Neuronal stem cell (in vitro differentiated cells): ENCODE measurements at regions not wholly inside any gene's neighbourhood (a gene's known extent, or its start where the extent isn't known, plus 50 kb on each side); places are given as distances from the start of the nearest gene placed in this dataset.
"Not testable (repeated sequence)": the region's sequence is repeated elsewhere in the genome, so short reads cannot be mapped to it uniquely, and the experiment has no call there.

Experiments
- DNase-seq: peaks from one replicate; pipeline ENCODE4 v3.0.0-alpha.2; 2013; ENCODE audit warnings: low spot score
- H2AFZ ChIP-seq: one replicate; pipeline ENCODE4 v1.6.1; 2013; ENCODE audit warnings: mild to moderate bottlenecking, low read length, inconsistent platforms
- H2AK5ac ChIP-seq: 2 replicates; pipeline ENCODE4 v1.6.1; 2013; ENCODE audit warnings: low read depth, mild to moderate bottlenecking, inconsistent platforms, low read length, moderate library complexity, mixed read lengths
- H2BK120ac ChIP-seq: 2 replicates; pipeline ENCODE4 v1.6.1; 2013; ENCODE audit warnings: low read depth, mild to moderate bottlenecking, inconsistent platforms, low read length, moderate library complexity, mixed read lengths
- H2BK12ac ChIP-seq: one replicate; pipeline ENCODE4 v1.6.1; 2013; ENCODE audit warnings: low read length, inconsistent platforms
- H2BK15ac ChIP-seq: 2 replicates; pipeline ENCODE4 v1.6.1; 2013; ENCODE audit warnings: mild to moderate bottlenecking, low read length, inconsistent platforms, mixed read lengths
- H2BK5ac ChIP-seq: one replicate; pipeline ENCODE4 v1.6.1; 2013; ENCODE audit warnings: inconsistent platforms, mild to moderate bottlenecking, low read length, moderate library complexity
- H3K14ac ChIP-seq: one replicate; pipeline ENCODE4 v1.6.1; 2013; ENCODE audit warnings: low read length, inconsistent platforms
- H3K18ac ChIP-seq: 2 replicates; pipeline ENCODE4 v1.6.1; 2013; ENCODE audit warnings: low read length, inconsistent platforms
- H3K23ac ChIP-seq: 2 replicates; pipeline ENCODE4 v1.6.1; 2013; ENCODE audit warnings: low read depth, mild to moderate bottlenecking, mixed read lengths, low read length, inconsistent platforms; ENCODE audit not compliant: poor library complexity
- H3K27ac ChIP-seq: replicated peaks from 3 replicates; pipeline ENCODE4 v1.5.1; 2013; ENCODE audit warnings: low read length, inconsistent platforms
- H3K27me3 ChIP-seq, 3 experiments: 2 replicates each; pipeline ENCODE4 v1.6.1; 2013; ENCODE audit warnings: low read length in 3 of 3, mild to moderate bottlenecking in 2 of 3, inconsistent platforms in 1 of 3, low read depth in 1 of 3, mixed read lengths in 1 of 3, moderate library complexity in 1 of 3; ENCODE audit not compliant: control insufficient read depth in 3 of 3, insufficient read depth in 3 of 3
- H3K36me3 ChIP-seq, 2 donors: replicated peaks in 1 of 2; 2 replicates each; pipeline ENCODE4 v1.6.1; 2013; ENCODE audit warnings: low read length in 2 of 2; ENCODE audit not compliant: control insufficient read depth in 2 of 2, insufficient read depth in 2 of 2
- H3K4ac ChIP-seq: 2 replicates; pipeline ENCODE4 v1.6.1; 2013; ENCODE audit warnings: inconsistent platforms, mild to moderate bottlenecking, low read length, moderate library complexity
- H3K4me1 ChIP-seq, 2 donors: 1 replicate in 1 of 2; 2 replicates in 1 of 2; pipeline ENCODE4 v1.6.1; 2013; ENCODE audit warnings: low read length in 2 of 2, low read depth in 1 of 2; ENCODE audit not compliant: control insufficient read depth in 2 of 2, insufficient read depth in 1 of 2
- H3K4me2 ChIP-seq: one replicate; pipeline ENCODE4 v1.6.1; 2013; ENCODE audit warnings: mild to moderate bottlenecking, low read length, inconsistent platforms; ENCODE audit not compliant: insufficient read depth, poor library complexity, severe bottlenecking
- H3K4me3 ChIP-seq, 2 donors: 2 replicates each; pipeline ENCODE4 v1.5.1; 2013; ENCODE audit warnings: low read length in 2 of 2, mild to moderate bottlenecking in 2 of 2, inconsistent platforms in 1 of 2, moderate library complexity in 1 of 2
- H3K79me1 ChIP-seq: one replicate; pipeline ENCODE4 v1.6.1; 2013; ENCODE audit warnings: low read depth, mild to moderate bottlenecking, inconsistent platforms, low read length, moderate library complexity
- H3K9ac ChIP-seq: one replicate; pipeline ENCODE4 v1.6.1; 2013; ENCODE audit warnings: mild to moderate bottlenecking, low read depth, low read length, inconsistent platforms; ENCODE audit not compliant: poor library complexity
- H3K9me3 ChIP-seq, 2 donors: replicated peaks in 1 of 2; 2 replicates each; pipeline versions ENCODE3 to v1.6.1; 2013; ENCODE audit warnings: low read length in 2 of 2, mild to moderate bottlenecking in 2 of 2, inconsistent platforms in 1 of 2, low read depth in 1 of 2, mixed read lengths in 1 of 2, moderate library complexity in 1 of 2; ENCODE audit not compliant: control insufficient read depth in 2 of 2, insufficient read depth in 1 of 2
- H4K8ac ChIP-seq: one replicate; pipeline ENCODE4 v1.6.1; 2013; ENCODE audit warnings: low read depth, mild to moderate bottlenecking, inconsistent platforms, low read length, moderate library complexity
- H4K91ac ChIP-seq: one replicate; pipeline ENCODE4 v1.6.1; 2013; ENCODE audit warnings: low read length, low read depth, mild to moderate bottlenecking, inconsistent platforms; ENCODE audit not compliant: poor library complexity
- WGBS, 2 donors: extraction: QIAGEN DNeasy Blood & Tissue Kit; methylation state at CpG; one replicate each; pipeline ENCODE4 v1.1.7; 2013; ENCODE audit warnings: missing lambda C conversion rate in 2 of 2, mixed read lengths in 1 of 2; ENCODE audit not compliant: insufficient read length in 2 of 2, insufficient replicate concordance in 1 of 2; ENCODE audit errors: extremely low coverage in 2 of 2; 5-methylcytosine and 5-hydroxymethylcytosine counted together

DNA sequence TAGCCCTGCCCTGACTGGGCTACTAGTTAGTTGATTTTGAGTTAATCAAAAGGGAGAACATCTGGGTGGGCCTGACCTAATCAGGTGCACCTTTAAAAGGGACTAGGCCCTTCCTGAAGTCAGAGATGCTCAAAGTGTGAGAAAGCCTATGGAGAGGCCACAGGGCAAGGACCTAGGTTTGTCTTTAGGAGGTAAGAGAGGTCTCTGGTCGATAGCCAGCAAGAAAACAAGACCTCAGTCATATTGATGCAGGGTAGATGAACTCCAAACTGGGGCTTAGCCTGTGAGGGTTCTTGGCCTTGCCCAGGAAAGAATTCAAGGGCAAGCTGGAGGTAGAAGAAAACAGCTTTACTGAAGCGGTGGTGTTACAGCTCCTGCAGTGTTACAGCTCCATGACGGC, 73.8 kb downstream of the NPIPB5 start:
- not testable (repeated sequence) for H3K27ac ChIP-seq, H2AFZ ChIP-seq, H3K4ac ChIP-seq, H4K8ac ChIP-seq, H2BK15ac ChIP-seq, DNase-seq, H3K27me3 ChIP-seq, H3K9ac ChIP-seq, H3K4me2 ChIP-seq, H3K9me3 ChIP-seq, H2BK5ac ChIP-seq, H2AK5ac ChIP-seq, H2BK12ac ChIP-seq, H3K23ac ChIP-seq, H3K4me1 ChIP-seq, H3K4me3 ChIP-seq, H3K18ac ChIP-seq, H4K91ac ChIP-seq, H3K79me1 ChIP-seq, H3K14ac ChIP-seq, H2BK120ac ChIP-seq, H3K36me3 ChIP-seq
- WGBS, 2 donors = no CpG with 5 or more reads among the region's 3 CpGs

DNA sequence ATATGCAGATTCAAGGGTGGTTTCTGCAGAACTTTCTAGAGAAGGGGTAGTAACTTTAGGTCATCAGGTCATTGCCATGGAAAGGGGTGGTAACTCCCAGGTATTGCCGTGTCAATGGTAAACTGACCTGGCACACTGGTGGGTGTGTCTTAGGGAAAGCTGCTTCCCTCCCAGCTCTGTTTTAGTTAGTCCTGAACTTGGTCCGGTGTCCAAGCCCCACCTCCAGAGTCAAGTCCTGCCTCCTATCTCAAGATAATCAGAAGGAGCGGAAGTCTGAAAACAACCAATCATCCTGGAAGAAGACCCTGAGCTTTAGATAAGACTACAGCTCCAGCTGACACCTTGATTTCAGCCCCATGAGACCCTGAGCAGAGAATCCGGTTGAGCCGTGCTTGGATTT, 74.2 kb downstream of the NPIPB5 start:
- H3K4me2 ChIP-seq, H3K27me3 ChIP-seq, H3K27ac ChIP-seq, H3K4ac ChIP-seq, H3K9ac ChIP-seq, H3K18ac ChIP-seq, H2BK5ac ChIP-seq, H3K79me1 ChIP-seq, H3K4me3 ChIP-seq, H3K36me3 ChIP-seq, H3K14ac ChIP-seq, H3K9me3 ChIP-seq, H3K23ac ChIP-seq, H2AK5ac ChIP-seq, H4K91ac ChIP-seq, DNase-seq, H2AFZ ChIP-seq, H4K8ac ChIP-seq, H3K4me1 ChIP-seq, H2BK15ac ChIP-seq, H2BK12ac ChIP-seq, H2BK120ac ChIP-seq: not testable (repeated sequence)
- WGBS, 2 donors = no CpG with 5 or more reads among the region's 5 CpGs

DNA sequence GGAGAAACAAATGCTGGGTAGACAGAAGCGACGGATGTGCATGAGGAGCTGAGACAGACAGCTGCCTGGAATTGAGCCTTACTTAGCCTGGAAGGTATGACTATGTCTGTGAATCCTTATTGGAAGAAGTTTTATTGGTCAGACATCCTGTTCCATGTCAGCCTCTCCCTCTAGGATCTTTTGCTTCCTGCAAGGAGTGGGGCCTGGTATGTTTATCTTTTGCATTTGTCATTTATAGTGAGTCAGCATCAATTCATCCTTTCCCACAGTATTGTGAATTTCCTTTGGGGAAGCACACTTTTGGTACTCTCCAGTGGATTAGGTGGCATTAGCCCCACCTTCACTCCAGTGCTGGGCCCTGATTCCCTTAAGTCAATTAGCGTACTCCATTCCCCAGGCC, 74.7 kb downstream of the NPIPB5 start:
- not testable (repeated sequence) for H3K4me3 ChIP-seq, H3K9ac ChIP-seq, H3K23ac ChIP-seq, H2BK15ac ChIP-seq, H3K27ac ChIP-seq, H2BK5ac ChIP-seq, H3K9me3 ChIP-seq, H3K4me1 ChIP-seq, DNase-seq, H3K14ac ChIP-seq, H4K8ac ChIP-seq, H3K18ac ChIP-seq, H3K79me1 ChIP-seq, H3K4me2 ChIP-seq, H2AFZ ChIP-seq, H3K4ac ChIP-seq, H2AK5ac ChIP-seq, H4K91ac ChIP-seq, H2BK120ac ChIP-seq, H3K36me3 ChIP-seq, H2BK12ac ChIP-seq, H3K27me3 ChIP-seq
- WGBS, 2 donors = no CpG with 5 or more reads among the region's 3 CpGs

DNA sequence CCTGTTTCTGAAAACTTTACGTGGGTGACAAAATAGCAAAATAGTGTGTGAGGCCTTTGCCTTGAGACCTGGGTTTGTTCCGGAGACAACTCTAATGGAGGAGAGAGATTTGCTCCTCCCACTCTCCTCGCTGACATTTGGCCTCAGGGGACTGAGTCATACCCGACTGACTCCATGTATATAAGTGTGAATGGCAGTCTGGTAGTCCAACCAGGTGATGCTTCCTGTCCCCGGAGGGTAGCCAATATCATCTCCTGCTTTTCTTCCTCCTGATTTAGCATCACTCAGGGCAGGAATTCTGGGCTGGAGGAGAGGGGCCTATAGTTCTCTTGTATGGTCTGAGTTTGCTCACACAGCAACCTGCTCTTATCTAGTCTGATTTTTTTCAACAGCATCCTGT, 76.0 kb downstream of the NPIPB5 start:
- H3K9ac ChIP-seq, H3K27me3 ChIP-seq: not testable (repeated sequence)

More for the DNA sequence above, 76.0 kb downstream of the NPIPB5 start:
- H4K91ac ChIP-seq, H3K18ac ChIP-seq, DNase-seq, H3K79me1 ChIP-seq, H3K4me1 ChIP-seq, H3K4me2 ChIP-seq, H3K4ac ChIP-seq, H2BK5ac ChIP-seq, H3K23ac ChIP-seq, H2BK15ac ChIP-seq, H3K9me3 ChIP-seq, H2BK120ac ChIP-seq, H3K14ac ChIP-seq, H2AFZ ChIP-seq, H2AK5ac ChIP-seq, H3K36me3 ChIP-seq, H3K4me3 ChIP-seq, H2BK12ac ChIP-seq, H3K27ac ChIP-seq, H4K8ac ChIP-seq: not testable (repeated sequence)
- no CpG with 5 or more reads among the region's 5 CpGs for WGBS, 2 donors
